RWPE1 (cell line): ENCODE measurements at regions not wholly inside any gene's neighbourhood (a gene's known extent, or its start where the extent isn't known, plus 50 kb on each side); places are given as distances from the start of the nearest gene placed in this dataset.

Source experiments
- CTCF ChIA-PET: fragments of 350-600 bp; sonication (Branson Sonifier 250); formaldehyde crosslinking; extraction: SDS; loops from one replicate; lab custom pipeline; 2021; lab: Yijun Ruan, JAX
- POLR2A ChIA-PET: fragments of 400-600 bp; formaldehyde crosslinking; extraction: SDS; loops from one replicate; lab custom pipeline; 2020; ENCODE audit warnings: antibody characterized with exemption; ENCODE audit not compliant: low non-redundant PET; lab: Yijun Ruan, JAX
- DNase-seq: peaks from one replicate; pipeline ENCODE4 v3.0.0; 2012; ENCODE audit warnings: low spot score
- H3K27ac ChIP-seq: fragments of 450-650 bp; 2 replicates; pipeline ENCODE4 v1.5.1; 2017
- CTCF ChIP-seq: fragments of 450-650 bp; conservative IDR thresholded peaks from 2 replicates; pipeline ENCODE4 v1.5.1; 2017; ENCODE audit warnings: low read depth, mild to moderate bottlenecking

GRCh38 chr4:156190615-156191014 is 236.9 kb upstream of the CTSO start:
- DNase-seq = no peak
- ChIA-PET POLR2A (no interaction called here), CTCF (no interaction called here)
- H3K27ac ChIP-seq = no peak overlapping the region
- TF ChIP-seq CTCF = no peak

GRCh38 chr4:156188596-156188995 is 234.9 kb upstream of the CTSO start:
- TF ChIP-seq CTCF = no peak
- ChIA-PET CTCF (no interaction called here), POLR2A (no interaction called here)
- no peak for DNase-seq
- no peak overlapping the region for H3K27ac ChIP-seq

GRCh38 chr4:156186111-156186510 is 232.4 kb upstream of the CTSO start:
- POLR2A ChIA-PET = no interaction called here
- H3K27ac ChIP-seq = no peak overlapping the region
- no peak for DNase-seq
- no peak for TF ChIP-seq CTCF
- CTCF ChIA-PET = no interaction called here

- DNase-seq = no peak
- no peak overlapping the region for H3K27ac ChIP-seq
- POLR2A ChIA-PET = no interaction called here
- no peak for TF ChIP-seq CTCF
- CTCF ChIA-PET = no interaction called here
These were observed 231.9 kb upstream of the CTSO start for GRCh38 chr4:156185514-156186055.

GRCh38 chr4:156182269-156182668 is 228.6 kb upstream of the CTSO start:
- no peak for DNase-seq
- TF ChIP-seq CTCF = no peak
- ChIA-PET CTCF (no interaction called here), POLR2A (no interaction called here)
- no peak overlapping the region for H3K27ac ChIP-seq

- ChIA-PET POLR2A (no interaction called here), CTCF (interaction anchor here (0.6 kb wide), 1 partner anchor 9 kb away, joined by 3 read pairs; no protein-coding TSS in a partner anchor)
- no peak for DNase-seq
- TF ChIP-seq CTCF = no peak
- H3K27ac ChIP-seq = no peak overlapping the region
These were observed 224.3 kb upstream of the CTSO start for GRCh38 chr4:156177941-156178340.
